IPS-NIHi11 (cell line): ENCODE measurements at regions not wholly inside any gene's neighbourhood (a gene's known extent, or its start where the extent isn't known, plus 50 kb on each side); places are given as distances from the start of the nearest gene placed in this dataset.

Experiments used
- DNase-seq: peaks from one replicate; pipeline ENCODE4 v3.0.0; 2012; ENCODE audit warnings: mixed read lengths, low spot score

DNA sequence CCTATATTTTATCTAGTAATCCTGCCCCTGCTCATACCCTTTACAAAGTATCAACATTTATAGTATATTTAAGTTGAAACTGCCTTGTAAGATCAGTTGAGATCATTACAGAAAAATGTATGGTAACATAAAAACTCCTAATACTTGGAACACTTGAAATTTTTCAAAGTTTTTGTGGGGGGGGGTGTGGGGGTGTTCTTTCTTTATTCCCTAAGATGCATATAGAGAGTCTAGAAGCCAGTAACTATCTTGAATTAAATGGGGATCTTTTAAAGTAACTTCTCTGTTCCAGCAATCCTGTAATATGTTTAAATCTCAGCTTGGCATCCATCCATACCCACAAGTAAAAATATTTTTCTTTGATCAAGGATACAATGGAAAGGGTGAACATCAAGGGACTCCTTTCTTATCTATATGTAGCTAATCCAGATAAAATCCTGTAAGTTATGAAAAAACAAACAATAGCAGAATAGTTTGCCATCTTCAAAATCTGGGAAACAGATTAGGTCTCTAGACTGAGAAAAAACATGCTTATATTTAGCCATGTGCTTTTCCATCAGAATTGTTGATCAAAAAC lies 455.3 kb downstream of the MEIS1 start:
- no peak for DNase-seq

DNA sequence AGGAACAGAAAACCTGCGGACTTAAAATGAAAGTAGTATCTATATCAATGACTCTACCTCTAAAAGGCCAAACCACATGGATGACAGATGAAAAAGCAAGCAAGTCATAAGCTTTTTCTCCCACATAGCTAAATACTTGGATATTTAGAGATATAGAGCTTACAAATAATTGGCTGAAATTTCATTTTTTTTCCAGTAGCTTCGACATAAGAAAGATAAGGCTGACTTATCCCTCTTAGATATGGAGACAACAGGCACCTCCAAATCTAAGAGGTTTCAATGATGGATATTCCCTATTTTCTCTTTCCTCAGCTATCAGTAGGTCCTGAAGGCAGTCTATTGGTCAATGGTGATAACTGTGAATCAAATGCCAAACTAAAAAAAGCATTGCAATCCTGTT lies 460.3 kb downstream of the MEIS1 start:
- no peak for DNase-seq

DNA sequence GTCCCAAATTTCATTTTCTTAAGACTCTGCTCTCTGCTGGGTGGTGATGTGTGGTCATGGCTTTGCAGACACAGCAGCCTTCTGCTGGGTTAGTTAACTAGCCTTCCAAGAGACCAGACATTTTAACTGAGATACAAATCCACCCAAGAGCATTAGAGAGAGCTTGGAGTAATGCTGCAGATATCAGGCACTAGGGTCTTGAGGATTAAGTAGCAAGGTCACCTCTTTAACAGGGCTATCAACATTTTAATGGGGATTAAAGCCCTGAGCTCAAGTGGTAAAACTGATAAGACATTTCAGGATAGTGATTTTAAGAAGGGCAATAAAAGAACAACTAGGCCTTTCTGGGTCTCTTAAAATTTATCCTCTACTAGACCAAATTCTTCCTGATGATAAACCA lies 461.2 kb downstream of the MEIS1 start:
- no peak for DNase-seq

DNA sequence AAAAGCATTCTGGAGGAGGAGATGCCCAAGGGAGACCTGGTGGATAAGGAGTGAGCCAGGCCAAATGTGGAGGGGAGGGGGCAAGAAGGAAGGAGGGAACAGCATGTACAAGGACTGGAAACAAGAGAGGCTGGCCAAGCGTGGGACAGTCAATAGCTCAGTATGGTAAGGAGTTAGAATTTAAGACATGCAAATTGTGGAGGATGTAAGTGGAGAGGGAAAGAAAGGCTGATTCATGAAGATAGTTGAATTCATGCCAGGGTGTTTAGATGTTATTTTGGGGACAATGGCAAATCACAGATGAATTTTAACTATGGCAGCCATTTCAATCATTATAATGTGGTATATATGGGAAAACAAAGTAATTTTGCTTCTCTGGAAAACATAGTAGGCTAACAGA lies 462.3 kb downstream of the MEIS1 start:
- DNase-seq = no peak

DNA sequence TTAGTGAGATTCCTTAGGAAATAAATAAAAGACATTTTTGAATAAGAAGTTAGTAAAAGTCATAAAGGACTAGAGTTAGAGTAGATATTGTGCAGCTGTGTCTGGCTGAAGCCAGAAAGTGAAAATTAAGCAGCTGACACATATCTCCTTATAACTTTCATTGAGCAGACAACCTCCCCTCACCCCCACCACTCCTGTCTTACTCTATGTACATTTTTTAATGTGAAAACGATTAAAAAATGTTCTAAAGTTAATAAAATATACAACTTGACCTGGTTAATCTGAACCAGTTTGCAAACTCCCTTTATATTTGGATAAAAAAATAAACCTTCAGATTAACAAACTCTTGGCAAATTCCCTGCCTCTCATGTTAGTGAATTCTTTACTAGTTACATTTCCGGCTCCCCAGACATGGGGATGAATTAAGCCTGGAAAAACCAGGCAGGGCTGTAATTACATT lies 462.8 kb downstream of the MEIS1 start:
- no peak for DNase-seq

DNA sequence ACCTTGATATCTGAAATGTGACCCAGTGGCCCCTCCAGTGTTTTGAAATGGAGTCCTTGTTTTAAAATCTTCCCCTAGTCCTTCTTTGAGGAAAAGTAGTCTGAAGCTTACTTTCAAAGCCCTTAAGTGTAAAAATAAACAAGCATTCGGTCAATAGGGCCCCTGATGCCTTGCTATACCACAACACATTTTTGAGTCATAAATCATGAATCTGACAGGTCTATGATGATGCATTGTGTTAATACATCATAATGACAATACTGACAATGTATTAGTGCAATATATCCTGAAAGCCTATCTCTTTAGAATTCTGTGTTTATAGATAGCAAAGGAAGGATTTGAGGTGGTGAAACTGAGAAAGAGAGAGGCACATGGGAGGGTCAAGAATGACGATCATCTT lies 464.2 kb downstream of the MEIS1 start:
- DNase-seq = no peak

DNA sequence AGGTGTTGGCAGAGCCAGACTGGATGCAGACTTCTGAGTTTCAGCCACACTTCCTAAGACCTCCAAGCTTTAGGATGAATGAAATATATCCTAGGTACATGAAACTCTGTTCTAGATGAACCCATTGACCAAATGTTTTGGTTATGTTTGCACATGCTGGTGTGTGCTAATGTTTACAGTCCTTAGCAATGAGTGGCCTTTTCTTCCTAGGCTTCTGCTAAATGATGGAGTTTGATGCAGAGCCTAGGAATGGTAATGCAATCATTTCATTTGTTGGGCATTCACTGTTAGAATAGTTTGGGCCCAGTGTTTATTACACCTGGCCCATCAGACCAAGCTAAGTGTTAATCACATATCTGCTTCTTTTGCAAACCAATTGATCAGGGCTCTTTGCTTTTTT lies 464.7 kb downstream of the MEIS1 start:
- DNase-seq = no peak

DNA sequence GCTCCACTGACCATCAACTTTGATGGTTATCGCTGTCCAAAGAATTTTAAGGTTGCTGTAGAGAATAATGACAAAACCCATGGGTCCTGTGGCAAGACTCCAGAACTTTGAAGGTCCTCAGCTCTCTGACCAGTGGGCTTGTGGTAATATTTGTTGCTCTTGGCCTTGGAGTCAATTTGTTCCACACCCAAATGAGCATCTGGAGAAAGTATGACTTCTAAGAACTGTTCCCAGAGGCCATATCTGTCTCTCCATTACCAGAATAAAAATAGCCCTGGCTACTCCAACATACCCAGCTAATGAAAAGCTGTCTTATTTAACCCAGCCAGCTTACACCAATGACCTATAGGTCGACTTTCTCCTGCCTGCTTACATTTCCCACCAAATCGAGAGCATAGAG lies 466.4 kb downstream of the MEIS1 start:
- DNase-seq = no peak

DNA sequence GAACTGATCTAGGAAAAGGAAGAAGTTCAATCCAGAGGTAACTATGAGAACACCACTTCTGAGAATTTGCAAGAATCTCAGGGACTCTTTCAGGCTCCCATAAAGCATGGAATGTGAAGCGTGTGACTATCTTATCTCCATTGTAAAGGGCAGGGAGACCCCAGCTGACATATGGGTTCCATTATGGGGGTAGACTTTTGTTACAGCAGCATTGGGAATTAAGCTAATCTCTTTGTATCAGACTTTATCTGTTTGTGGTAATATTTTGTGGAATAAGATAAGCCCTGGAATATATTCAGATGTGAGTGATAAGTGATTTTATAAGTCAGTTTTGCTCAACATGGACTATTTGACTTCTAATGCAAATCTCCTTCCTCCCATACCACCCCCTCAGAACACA lies 468.3 kb downstream of the MEIS1 start:
- no peak for DNase-seq

DNA sequence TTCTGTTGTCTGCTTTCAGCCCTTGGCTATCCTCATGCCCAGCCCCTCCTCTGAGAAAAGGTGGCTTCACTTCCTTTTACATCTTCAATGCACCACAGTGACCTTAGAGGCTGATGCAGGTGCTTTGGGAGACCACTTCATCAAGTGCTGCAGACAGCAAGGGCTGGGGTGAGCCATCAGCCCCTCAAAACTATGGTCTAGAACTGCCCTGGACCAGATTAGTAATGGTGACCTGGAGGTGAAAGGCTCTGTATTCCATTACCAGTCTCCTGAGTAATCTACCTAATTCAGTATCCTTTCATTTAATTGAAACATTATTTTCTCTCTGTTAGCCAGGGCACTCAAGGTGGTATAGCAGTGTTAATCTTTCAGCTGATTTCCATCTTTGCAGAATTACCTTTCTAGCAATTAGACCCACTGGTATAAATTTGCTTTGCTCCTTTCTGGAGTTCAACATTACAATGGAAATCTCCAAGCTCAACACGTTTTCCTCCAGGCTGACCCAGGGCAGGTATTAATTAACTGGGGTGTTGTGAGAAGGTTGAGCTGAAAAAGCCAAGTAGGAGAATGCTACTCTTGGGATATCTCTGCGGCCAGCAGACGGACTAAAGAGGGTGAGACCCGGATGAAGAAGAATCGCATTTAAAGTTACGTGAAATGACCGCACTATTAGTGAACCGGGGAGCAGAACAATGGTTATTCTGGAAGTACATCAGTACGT lies 469.0 kb downstream of the MEIS1 start:
- DNase-seq = no peak

DNA sequence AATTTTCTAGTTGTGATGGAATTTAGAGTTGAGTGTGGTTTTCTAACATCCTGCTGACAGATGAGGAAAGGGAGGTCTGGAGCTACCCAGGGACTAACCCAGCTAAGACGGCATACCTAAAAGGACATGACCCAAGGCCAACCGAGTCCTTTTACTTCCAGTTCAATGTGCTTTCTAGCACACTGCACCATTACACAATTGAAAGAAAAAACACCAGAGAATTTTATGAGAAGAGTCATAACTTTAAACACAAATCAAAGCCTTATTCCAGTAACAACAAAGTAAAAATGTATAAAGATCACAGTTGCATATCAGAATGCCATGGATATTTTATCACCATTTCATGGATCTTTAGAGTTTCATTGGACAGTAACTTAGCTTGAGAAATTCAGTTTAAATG lies 480.3 kb downstream of the MEIS1 start:
- no peak for DNase-seq

DNA sequence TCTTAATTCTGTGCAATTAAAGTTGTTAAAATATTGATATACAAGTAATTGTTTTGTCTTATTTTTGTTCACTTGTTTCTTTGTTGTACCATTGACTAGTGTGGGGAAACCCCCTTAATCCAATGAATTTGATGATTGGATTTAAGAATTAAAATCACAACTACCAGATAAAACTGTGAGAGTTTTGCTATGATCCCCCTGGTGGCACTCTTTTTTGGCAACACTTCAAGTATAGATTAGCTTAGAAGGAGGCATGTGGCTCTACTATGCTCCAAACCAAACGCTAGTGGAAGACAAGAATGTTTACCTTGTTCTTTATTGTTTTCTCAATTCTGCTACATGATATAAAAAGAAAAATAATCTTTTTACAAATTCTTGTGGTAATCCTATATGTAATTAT lies 477.8 kb upstream of the ETAA1 start:
- no peak for DNase-seq

DNA sequence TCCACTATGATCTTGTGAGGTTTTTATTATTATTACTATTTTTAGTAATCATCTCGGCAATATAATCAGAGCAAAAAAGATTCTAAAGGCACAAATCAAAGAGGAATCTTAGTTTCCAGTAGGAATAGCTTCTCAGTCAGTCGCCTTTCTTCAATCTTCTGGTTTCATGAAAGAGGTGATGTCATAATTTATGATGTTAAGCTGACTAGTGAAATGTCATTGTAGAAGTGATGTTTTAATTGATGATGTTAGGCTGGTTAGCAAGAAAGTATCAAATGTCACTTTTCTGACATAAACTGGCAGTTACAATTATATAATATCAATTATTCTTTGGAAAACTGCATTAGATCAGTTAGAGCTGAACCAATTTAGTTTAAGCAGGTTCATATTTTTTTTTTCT lies 476.7 kb upstream of the ETAA1 start:
- DNase-seq = no peak

DNA sequence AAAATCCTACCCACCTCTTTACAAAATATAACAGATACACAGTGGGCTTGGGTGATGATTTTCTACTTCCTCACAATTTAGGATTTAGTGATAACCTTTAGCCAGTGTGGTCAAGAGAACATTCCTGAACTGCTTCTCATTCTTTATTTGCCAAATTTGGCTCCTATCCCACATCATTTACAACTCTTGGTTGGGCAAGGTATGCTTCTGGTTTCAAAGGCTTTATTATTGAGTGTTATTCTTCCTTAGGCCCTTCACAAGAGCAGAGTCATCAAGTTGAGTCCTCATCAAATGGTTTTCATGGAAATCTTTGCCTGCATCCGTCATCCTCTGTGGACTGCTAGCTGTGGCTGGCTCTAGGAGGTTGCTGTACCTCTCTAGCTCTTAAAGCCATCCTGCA lies 472.0 kb upstream of the ETAA1 start:
- DNase-seq = no peak

DNA sequence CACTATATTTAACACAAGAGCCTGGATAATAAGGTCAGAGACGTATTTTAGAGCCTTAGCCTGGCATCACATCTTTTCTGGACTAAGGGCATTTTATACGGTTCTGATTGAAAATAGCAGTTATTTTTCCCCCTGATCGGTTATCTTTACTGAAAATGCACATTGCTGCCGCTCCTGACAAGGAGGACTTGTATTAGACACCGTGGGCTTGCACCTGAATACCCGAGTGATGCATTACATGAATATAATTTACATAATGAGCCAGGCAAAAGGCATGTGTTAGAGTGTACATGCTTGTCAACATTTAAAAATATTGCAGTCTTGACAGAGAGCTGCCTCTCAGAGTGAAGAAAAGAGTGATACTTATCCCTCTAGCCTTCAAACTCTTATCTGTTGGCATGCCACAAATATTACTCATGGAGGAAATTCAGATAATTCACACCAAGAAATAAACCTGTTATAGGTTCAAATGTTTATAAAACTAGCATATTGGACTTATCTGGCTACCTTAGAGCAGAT lies 470.5 kb upstream of the ETAA1 start:
- no peak for DNase-seq

DNA sequence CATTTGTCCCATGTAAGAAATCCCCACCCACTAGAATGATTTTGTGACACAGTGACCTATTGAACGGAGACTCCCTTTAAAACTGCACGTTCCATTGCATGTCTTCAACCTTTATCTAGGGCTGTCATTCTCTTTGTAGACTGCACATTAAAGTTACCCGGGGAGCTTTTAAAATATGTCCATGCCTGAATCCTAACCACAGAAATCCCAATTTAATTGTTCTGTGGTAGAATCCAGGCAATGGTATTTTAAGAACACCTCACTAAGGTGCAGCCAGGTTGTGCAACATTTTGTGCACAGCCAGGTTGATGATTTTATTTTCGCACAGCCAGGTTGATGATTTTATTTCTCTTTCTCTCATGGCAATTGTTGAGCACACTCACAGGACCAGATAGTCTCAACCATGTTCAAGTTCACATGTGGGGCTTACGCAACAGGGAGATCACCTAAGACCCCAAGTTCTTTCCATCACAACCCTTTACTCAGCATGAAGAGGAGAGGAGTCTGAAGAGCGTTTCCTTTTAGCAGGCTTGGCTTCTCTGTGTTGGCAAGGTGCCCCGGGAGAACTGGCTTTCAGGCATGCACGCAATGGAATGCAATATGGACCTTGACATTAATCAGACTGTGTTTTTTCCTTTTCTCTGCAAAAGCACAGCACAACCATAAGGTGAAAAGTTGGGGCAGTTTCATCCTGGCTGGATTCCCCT lies 467.3 kb upstream of the ETAA1 start:
- peak; percentile 22 for DNase-seq

DNA sequence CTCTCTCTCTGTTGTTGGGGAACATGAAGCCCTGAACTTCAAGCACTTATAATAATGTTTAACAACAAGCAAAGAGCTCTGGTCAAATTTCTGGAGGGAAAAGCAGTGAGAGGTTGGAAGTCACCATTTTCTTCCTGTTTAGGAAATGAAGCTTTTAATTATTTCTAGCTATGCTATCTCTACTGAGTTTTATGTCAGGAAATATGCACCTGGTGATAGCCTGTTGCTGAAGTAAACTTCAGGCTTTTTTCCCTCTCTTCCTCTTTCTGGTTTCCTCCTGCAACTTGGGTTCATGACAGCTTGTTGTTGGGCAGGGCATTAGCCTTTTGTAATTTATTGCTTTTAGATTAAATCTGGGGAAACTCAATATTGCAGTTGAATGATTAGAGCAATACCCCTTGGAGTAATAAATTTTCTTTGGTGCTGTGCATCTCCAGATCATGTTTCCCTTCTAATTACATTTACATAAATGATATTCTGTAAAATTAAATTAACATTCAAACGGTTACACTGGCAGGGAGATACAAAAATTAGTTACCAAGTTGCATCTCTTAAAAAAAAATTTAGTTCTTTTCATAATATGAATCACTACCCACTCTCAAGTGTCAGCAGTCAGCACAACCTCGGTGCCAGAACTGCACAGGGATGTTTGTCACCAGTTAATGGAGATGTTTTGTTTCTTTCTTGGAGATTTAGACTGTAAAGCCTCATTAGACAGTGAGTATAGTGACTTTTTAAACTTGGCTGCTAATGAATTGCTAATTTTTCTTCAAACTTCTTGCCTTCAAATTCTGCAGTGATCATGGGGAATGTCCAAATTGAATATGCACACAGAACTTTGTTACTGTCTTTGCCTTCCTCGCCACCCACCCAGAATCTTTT lies 466.6 kb upstream of the ETAA1 start:
- no peak for DNase-seq

DNA sequence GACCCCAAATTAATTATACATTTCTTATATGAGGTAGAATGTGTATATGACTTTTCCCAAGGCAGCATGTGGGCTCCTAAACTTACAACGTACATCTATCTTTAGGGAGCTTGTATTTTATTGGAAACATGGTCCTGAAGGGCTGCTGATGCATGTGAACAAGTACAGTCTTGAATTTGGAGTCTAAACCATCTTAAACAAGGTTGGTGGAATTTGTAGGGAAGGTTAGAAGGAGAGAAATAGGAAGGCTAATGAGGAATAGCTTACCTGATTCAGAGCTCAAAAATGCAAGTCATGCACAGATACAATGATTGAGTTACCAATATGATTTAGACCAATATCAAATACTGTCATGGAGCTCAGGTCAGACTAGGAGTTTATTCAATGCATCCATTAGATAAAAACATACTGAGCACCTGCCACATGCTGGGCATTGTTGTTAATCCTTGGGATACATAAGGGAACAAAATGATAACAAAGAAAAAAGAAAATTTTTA lies 458.6 kb upstream of the ETAA1 start:
- DNase-seq = no peak

DNA sequence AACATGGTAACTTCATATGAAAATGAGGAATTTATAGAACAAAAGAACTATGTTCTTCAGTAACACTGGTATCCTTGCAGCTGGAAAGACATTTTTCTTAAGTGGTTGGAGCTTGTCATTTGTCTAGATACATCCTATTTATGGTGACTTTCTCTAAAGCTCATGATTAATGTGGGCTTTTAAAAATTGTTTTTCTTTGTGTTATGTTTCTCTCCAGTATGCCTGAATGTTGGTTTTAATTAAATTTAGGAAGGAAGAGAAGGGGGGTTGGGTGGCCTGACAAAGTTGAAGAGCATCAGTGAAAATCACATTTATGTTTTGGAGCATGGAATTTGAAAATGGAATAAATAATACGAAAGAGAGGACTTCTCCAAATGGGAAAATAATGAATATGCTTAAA lies 457.1 kb upstream of the ETAA1 start:
- DNase-seq = no peak

DNA sequence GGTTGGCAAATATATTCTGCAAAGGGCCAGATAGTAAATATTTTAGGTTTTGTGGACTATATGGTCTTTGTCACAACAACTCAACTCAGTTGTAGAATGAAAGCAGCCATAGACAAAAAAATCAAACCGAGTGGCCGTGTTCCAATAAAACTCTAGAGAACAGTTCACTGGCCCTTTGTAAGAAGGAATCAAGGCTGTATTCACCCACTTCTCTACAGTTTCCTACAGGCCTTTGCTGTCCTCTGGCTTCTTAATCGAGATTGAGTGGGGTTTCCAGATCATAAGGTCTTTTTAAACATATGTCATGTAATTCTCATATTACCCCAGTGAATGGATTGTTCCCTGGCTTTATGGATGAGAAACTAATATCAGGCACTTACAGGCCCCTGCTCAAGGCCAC lies 448.9 kb upstream of the ETAA1 start:
- no peak for DNase-seq

DNA sequence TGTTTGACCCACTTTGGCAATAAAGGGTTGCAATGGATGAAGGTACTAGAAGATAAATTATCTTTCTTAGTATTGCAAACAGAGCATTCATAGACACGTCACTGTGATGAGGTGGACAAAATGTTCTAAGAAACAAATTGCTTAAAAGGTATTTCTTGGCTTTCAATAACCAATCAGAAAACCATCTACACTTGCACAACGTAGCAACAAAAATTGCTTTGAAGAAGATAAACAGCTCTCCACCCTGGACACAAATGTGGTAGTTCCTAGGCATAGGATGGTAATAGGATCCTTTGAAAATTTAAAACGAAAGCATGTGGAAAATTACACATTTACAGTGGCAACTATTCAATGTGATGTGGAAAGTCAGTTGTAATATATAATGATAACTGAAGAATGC lies 439.9 kb upstream of the ETAA1 start:
- no peak for DNase-seq

DNA sequence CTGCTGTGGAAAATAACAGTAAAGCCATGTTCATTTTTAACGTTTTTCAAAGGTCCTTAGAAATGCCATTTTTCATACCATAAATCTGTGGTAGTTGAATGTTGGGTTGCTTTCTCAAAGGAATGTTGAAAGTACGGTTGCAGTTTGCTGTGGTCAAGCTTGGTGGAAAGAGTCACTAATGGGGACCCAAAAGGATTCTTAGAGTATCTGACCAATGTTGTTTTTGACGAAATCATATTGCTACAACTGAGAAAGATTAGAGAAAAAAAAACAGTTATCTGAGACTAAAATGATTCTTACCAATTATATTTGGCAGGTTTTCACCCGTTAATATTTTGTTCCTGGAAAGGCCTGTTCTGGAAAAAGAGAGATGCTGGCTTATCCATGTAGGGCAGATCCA lies 439.5 kb upstream of the ETAA1 start:
- DNase-seq = no peak
